GM23248 (cell line): ENCODE measurements at regions not wholly inside any gene's neighbourhood (a gene's known extent, or its start where the extent isn't known, plus 50 kb on each side); places are given as distances from the start of the nearest gene placed in this dataset.

Experiments used
- DNase-seq: peaks from one replicate; pipeline ENCODE4 v3.0.0-alpha.2; 2015
- H2AFZ ChIP-seq: fragments of 200-600 bp; sonication (generic); 2 replicates; pipeline ENCODE4 v1.6.1; 2016; ENCODE audit warnings: antibody characterized with exemption
- H3F3A ChIP-seq: fragments of 200-600 bp; sonication (generic); 2 replicates; pipeline ENCODE4 v1.6.1; 2016; ENCODE audit warnings: mild to moderate bottlenecking, antibody characterized with exemption, mixed run types; ENCODE audit not compliant: insufficient read depth
- H3K27ac ChIP-seq: fragments of 200-600 bp; sonication (generic); 2 replicates; pipeline ENCODE4 v1.5.1; 2016; ENCODE audit warnings: mild to moderate bottlenecking
- H3K27me3 ChIP-seq: fragments of 200-600 bp; sonication (generic); replicated peaks from 2 replicates; pipeline ENCODE4 v1.6.1; 2016; ENCODE audit warnings: mild to moderate bottlenecking; ENCODE audit not compliant: insufficient read depth
- H3K36me3 ChIP-seq: fragments of 200-600 bp; sonication (generic); 2 replicates; pipeline ENCODE4 v1.6.1; 2016; ENCODE audit warnings: low read depth, mild to moderate bottlenecking
- H3K4me1 ChIP-seq: fragments of 200-600 bp; sonication (generic); 2 replicates; pipeline ENCODE4 v1.6.1; 2016; ENCODE audit warnings: mild to moderate bottlenecking; ENCODE audit not compliant: insufficient read depth
- H3K4me2 ChIP-seq: fragments of 200-600 bp; sonication (generic); one replicate; pipeline ENCODE4 v1.6.1; 2016; ENCODE audit warnings: mild to moderate bottlenecking; ENCODE audit not compliant: unreplicated experiment
- H3K4me3 ChIP-seq: fragments of 200-600 bp; sonication (generic); 2 replicates; pipeline ENCODE4 v1.5.1; 2016; ENCODE audit warnings: mild to moderate bottlenecking
- H3K79me2 ChIP-seq: fragments of 200-600 bp; sonication (generic); 2 replicates; pipeline ENCODE4 v1.6.1; 2016; ENCODE audit warnings: mild to moderate bottlenecking; ENCODE audit not compliant: insufficient read depth
- H3K9ac ChIP-seq: fragments of 200-600 bp; sonication (generic); 2 replicates; pipeline ENCODE4 v1.6.1; 2016; ENCODE audit warnings: mild to moderate bottlenecking
- H3K9me2 ChIP-seq: fragments of 200-600 bp; sonication (generic); 2 replicates; pipeline ENCODE4 v1.6.1; 2016; ENCODE audit warnings: mixed run types, mild to moderate bottlenecking, moderate library complexity; ENCODE audit not compliant: insufficient read depth
- H3K9me3 ChIP-seq: fragments of 200-600 bp; sonication (generic); one replicate; pipeline ENCODE4 v1.6.1; 2017; ENCODE audit warnings: low read depth
- H4K20me1 ChIP-seq: fragments of 200-600 bp; sonication (generic); 2 replicates; pipeline ENCODE4 v1.6.0; 2016; ENCODE audit not compliant: insufficient read depth
- EZH2 ChIP-seq: fragments of 200-600 bp; sonication (generic); IDR thresholded peaks from 2 replicates; pipeline ENCODE4 v1.6.1; 2018; ENCODE audit warnings: antibody characterized with exemption, mild to moderate bottlenecking; ENCODE audit not compliant: insufficient read depth, poor library complexity, severe bottlenecking
- EZH2phosphoT487 ChIP-seq: fragments of 200-600 bp; sonication (generic); IDR thresholded peaks from 2 replicates; pipeline ENCODE4 v1.6.1; 2018; ENCODE audit warnings: antibody characterized with exemption, moderate library complexity, mild to moderate bottlenecking, low read depth; ENCODE audit not compliant: insufficient read depth
- WGBS, 2 experiments: methylation state at CpG; one replicate each; pipeline ENCODE4 v1.1.6; 2015 to 2017; ENCODE audit warnings: low lambda C conversion rate in 2 of 2, low coverage in 1 of 2; ENCODE audit errors: missing lambda C conversion rate in 2 of 2; 5-methylcytosine and 5-hydroxymethylcytosine counted together
- in situ Hi-C: fragments of 300-500 bp; cut with MboI; formaldehyde crosslinking; loops from 2 replicates; pipeline ENCODE4 v1.15.0; 2020

DNA sequence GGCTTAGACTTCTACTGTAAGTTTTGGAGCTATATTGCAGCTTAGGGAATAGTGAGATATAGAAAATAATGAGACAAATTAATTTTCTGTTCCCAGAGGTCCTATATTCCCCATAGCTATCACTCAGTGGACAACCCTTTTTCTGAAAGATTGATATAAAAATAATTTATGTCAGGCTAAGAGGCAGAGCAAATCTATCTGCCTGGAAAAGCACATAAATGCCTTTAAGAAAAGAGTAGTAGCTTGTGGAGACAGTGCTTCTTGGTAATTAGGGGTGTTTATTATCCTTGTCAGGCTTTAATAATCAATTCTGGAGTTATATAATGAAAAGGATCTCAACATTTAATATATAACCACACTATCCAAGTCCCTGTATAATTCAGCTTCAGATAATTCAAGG lies 1162.8 kb upstream of the PCDH20 start:
- no peaks in the 10 kb centered on the region for H3K4me1 ChIP-seq
- H4K20me1 ChIP-seq: no peaks in the 10 kb centered on the region
- H2AFZ ChIP-seq: no peak overlapping the region
- no peak for DNase-seq
- H3F3A ChIP-seq: no peaks in the 10 kb centered on the region
- H3K9ac ChIP-seq: no peak overlapping the region
- H3K79me2 ChIP-seq: no peaks in the 10 kb centered on the region
- H3K9me3 ChIP-seq: no peaks in the 10 kb centered on the region
- in situ Hi-C loops: no loop called here
- no peak overlapping the region for H3K4me2 ChIP-seq
- no peaks in the 10 kb centered on the region for H3K36me3 ChIP-seq
- H3K4me3 ChIP-seq: no peak overlapping the region
- no peaks in the 10 kb centered on the region for H3K9me2 ChIP-seq
- TF ChIP-seq EZH2phosphoT487 (no peak), EZH2 (no peak)
- no peaks in the 10 kb centered on the region for H3K27me3 ChIP-seq
- no peak overlapping the region for H3K27ac ChIP-seq

DNA sequence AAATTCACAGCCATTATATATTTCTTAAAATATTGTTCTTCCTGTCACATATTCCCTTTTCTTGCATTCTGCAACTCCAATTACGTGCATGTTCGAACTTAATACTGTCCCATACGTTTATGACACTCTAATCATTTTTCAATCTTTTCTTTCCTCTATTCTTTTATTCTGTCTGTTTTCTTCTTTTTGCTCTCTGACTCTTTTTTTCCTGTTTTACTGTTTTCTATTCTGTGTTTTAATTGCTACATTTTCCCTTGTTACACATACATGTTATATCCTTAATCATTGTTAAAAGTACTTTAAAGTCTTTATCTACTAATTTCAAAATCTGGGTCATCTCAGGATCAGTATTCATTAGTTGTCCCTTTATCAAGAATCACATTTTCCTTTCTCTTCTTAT lies 1149.1 kb upstream of the PCDH20 start:
- 30 to 36% methylated on average over 3 of the region's 3 CpGs for WGBS, 2 experiments
- Histone ChIP-seq H3K9me3 (no peaks in the 10 kb centered on the region), H3K79me2 (no peaks in the 10 kb centered on the region), H2AFZ (no peak overlapping the region), H3K27ac (no peak overlapping the region), H3K27me3 (no peaks in the 10 kb centered on the region), H3K4me1 (no peaks in the 10 kb centered on the region), H3K9ac (no peak overlapping the region), H4K20me1 (no peaks in the 10 kb centered on the region), H3F3A (no peaks in the 10 kb centered on the region), H3K4me3 (no peak overlapping the region), H3K9me2 (no peaks in the 10 kb centered on the region), H3K4me2 (no peak overlapping the region), H3K36me3 (no peaks in the 10 kb centered on the region)
- TF ChIP-seq EZH2phosphoT487: no peak
- no peak for TF ChIP-seq EZH2
- DNase-seq: no peak
- in situ Hi-C loops: no loop called here

- TF ChIP-seq EZH2 (no peak), EZH2phosphoT487 (no peak)
- no peak overlapping the region for H3K27ac ChIP-seq
- H3K4me3 ChIP-seq: no peak overlapping the region
- WGBS, 2 experiments: 39 to 41% methylated on average over 1 of the region's 1 CpG
- no peak for DNase-seq
- no peaks in the 10 kb centered on the region for H3K36me3 ChIP-seq
- H3K9ac ChIP-seq: no peak overlapping the region
- H3K4me2 ChIP-seq: no peak overlapping the region
- H3K27me3 ChIP-seq: no peaks in the 10 kb centered on the region
- no peaks in the 10 kb centered on the region for H3K4me1 ChIP-seq
- no peaks in the 10 kb centered on the region for H3F3A ChIP-seq
- H3K9me3 ChIP-seq: no peaks in the 10 kb centered on the region
- no peaks in the 10 kb centered on the region for H4K20me1 ChIP-seq
- H2AFZ ChIP-seq: no peak overlapping the region
- in situ Hi-C loops: no loop called here
- H3K9me2 ChIP-seq: no peaks in the 10 kb centered on the region
- no peaks in the 10 kb centered on the region for H3K79me2 ChIP-seq
These were observed 1147.6 kb upstream of the PCDH20 start for GRCh38 chr13:62563251-62563650.

GRCh38 chr13:62556978-62557377 lies 1141.3 kb upstream of the PCDH20 start:
- 23 to 24% methylated on average over 1 of the region's 1 CpG for WGBS, 2 experiments
- Histone ChIP-seq H3F3A (no peaks in the 10 kb centered on the region), H4K20me1 (no peaks in the 10 kb centered on the region), H3K27ac (no peak overlapping the region), H3K9me2 (no peaks in the 10 kb centered on the region), H3K9me3 (no peaks in the 10 kb centered on the region), H3K36me3 (no peaks in the 10 kb centered on the region), H3K4me3 (no peak overlapping the region), H3K9ac (no peak overlapping the region), H3K79me2 (no peaks in the 10 kb centered on the region), H3K27me3 (no peaks in the 10 kb centered on the region), H2AFZ (no peak overlapping the region), H3K4me1 (no peaks in the 10 kb centered on the region), H3K4me2 (no peak overlapping the region)
- in situ Hi-C loops: no loop called here
- no peak for DNase-seq
- TF ChIP-seq EZH2: no peak
- TF ChIP-seq EZH2phosphoT487: no peak

DNA sequence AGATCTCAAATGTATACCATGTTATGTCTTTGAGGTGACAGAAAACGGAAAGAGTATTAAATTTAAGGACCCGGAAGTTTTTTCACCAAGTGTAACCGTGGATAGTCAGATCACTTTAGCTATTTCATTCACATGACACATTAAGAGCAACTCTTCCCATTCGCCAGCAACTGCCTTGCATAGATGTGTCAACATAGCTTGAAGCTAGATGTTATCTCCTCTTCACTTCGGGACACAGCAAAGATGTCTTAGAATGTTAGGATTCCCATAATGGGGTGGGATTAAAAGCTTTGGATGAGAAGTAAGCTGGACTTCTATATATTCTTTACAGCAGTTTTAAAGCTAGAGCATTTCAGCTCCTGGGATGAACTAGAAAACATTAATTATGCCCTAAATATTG lies 1135.9 kb upstream of the PCDH20 start:
- H2AFZ ChIP-seq: no peak overlapping the region
- no peak overlapping the region for H3K4me2 ChIP-seq
- no peak overlapping the region for H3K9ac ChIP-seq
- TF ChIP-seq EZH2phosphoT487: no peak
- no peak for TF ChIP-seq EZH2
- H3K79me2 ChIP-seq: no peaks in the 10 kb centered on the region
- in situ Hi-C loops: no loop called here
- no peaks in the 10 kb centered on the region for H3K4me1 ChIP-seq
- H3F3A ChIP-seq: no peaks in the 10 kb centered on the region
- no peaks in the 10 kb centered on the region for H3K36me3 ChIP-seq
- H3K4me3 ChIP-seq: no peak overlapping the region
- no peaks in the 10 kb centered on the region for H3K9me2 ChIP-seq
- H3K9me3 ChIP-seq: no peaks in the 10 kb centered on the region
- H3K27ac ChIP-seq: no peak overlapping the region
- WGBS, 2 experiments: 10% methylated on average over 5 of the region's 5 CpGs
- H3K27me3 ChIP-seq: no peaks in the 10 kb centered on the region
- H4K20me1 ChIP-seq: no peaks in the 10 kb centered on the region
- no peak for DNase-seq
